ENCODE measurements at regions not wholly inside any gene's neighbourhood (a gene's known extent, or its start where the extent isn't known, plus 50 kb on each side); places are given as distances from the start of the nearest gene placed in this dataset.
"Not testable (repeated sequence)": the region's sequence is repeated elsewhere in the genome, so short reads cannot be mapped to it uniquely, and the experiment has no call there.

DNA sequence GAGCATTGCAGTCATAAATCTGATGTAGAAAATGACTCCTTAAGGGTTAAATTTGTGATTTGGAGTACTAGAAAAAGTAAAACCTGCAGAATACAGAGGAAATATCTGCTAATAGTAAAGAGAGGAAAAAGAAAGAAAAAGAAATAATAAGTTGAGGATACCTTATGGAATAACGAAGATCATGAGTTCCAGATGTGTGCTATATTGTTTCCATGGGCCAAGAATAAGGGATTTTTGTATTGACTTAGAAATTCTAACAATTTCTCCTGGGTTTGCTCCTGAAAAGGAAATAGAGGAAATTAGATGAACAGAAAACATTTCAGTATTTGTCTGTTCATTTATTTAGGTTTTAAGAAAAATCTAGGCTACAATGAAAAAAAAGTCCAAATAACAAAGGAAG lies 115.3 kb downstream of the ALG10B start:
- Histone ChIP-seq H3K9me3 (ENCODE audit: low read length) (no peaks in the 10 kb centered on the region), H3K9me2 (ENCODE audit: insufficient read depth, low read length) (no peaks in the 10 kb centered on the region), H3K79me2 (replicated peaks; ENCODE audit: insufficient read depth, low read length) (no peaks in the 10 kb centered on the region), H2AFZ (ENCODE audit: low read depth, low read length) (no peak overlapping the region), H3F3A (ENCODE audit: insufficient read depth, low read length, poor library complexity, severe bottlenecking) (no peaks in the 10 kb centered on the region), H3K36me3 (ENCODE audit: insufficient read depth, low read length) (no peaks in the 10 kb centered on the region), H3K27ac (ENCODE audit: low read length) (no peak overlapping the region), H3K9ac (ENCODE audit: low read length) (no peak overlapping the region), H3K27me3 (ENCODE audit: insufficient read depth, low read depth, low read length) (no peaks in the 10 kb centered on the region), H3K4me2 (ENCODE audit: low read length) (no peak overlapping the region), H4K20me1 (ENCODE audit: insufficient read depth) (no peaks in the 10 kb centered on the region), H3K4me3 (ENCODE audit: low read length) (no peak overlapping the region)
- TF ChIP-seq TAF1 (IDR thresholded peaks at IDR 0.05; ENCODE audit: low read depth), result no peak
- no peak for TF ChIP-seq REST (IDR thresholded peaks at IDR 0.05; ENCODE audit: borderline replicate concordance)
- no peak for TF ChIP-seq EP300 (conservative IDR thresholded peaks at IDR 0.05; ENCODE audit: poor library complexity, severe bottlenecking)
- TF ChIP-seq RAD21 (conservative IDR thresholded peaks at IDR 0.05), result no peak
- TF ChIP-seq SMC3 (conservative IDR thresholded peaks at IDR 0.05; ENCODE audit: poor library complexity), result no peak
- TF ChIP-seq EZH2 (IDR thresholded peaks at IDR 0.05; ENCODE audit: borderline replicate concordance, insufficient read depth, low read length, poor library complexity, severe bottlenecking), result no peak
- TF ChIP-seq MXI1 (conservative IDR thresholded peaks at IDR 0.05; ENCODE audit: poor library complexity, severe bottlenecking), result no peak
- TF ChIP-seq POLR2AphosphoS5 (IDR thresholded peaks at IDR 0.05), result no peak
- TF ChIP-seq, protein P1, sequence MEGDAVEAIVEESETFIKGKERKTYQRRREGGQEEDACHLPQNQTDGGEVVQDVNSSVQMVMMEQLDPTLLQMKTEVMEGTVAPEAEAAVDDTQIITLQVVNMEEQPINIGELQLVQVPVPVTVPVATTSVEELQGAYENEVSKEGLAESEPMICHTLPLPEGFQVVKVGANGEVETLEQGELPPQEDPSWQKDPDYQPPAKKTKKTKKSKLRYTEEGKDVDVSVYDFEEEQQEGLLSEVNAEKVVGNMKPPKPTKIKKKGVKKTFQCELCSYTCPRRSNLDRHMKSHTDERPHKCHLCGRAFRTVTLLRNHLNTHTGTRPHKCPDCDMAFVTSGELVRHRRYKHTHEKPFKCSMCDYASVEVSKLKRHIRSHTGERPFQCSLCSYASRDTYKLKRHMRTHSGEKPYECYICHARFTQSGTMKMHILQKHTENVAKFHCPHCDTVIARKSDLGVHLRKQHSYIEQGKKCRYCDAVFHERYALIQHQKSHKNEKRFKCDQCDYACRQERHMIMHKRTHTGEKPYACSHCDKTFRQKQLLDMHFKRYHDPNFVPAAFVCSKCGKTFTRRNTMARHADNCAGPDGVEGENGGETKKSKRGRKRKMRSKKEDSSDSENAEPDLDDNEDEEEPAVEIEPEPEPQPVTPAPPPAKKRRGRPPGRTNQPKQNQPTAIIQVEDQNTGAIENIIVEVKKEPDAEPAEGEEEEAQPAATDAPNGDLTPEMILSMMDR (IDR thresholded peaks at IDR 0.05; ENCODE audit: poor library complexity, severe bottlenecking), result no peak

- H2AFZ ChIP-seq (ENCODE audit: low read depth, low read length); H3K9me3 ChIP-seq (ENCODE audit: low read length); H3K36me3 ChIP-seq (ENCODE audit: insufficient read depth, low read length); H3K4me2 ChIP-seq (ENCODE audit: low read length); H3K79me2 ChIP-seq (replicated peaks; ENCODE audit: insufficient read depth, low read length); H3K27ac ChIP-seq (ENCODE audit: low read length); H4K20me1 ChIP-seq (ENCODE audit: insufficient read depth); H3K9ac ChIP-seq (ENCODE audit: low read length); H3K4me3 ChIP-seq (ENCODE audit: low read length); H3F3A ChIP-seq (ENCODE audit: insufficient read depth, low read length, poor library complexity, severe bottlenecking); H3K9me2 ChIP-seq (ENCODE audit: insufficient read depth, low read length); H3K27me3 ChIP-seq (ENCODE audit: insufficient read depth, low read depth, low read length): not testable (repeated sequence)
Measured at GRCh38 chr12:38441871-38442281, 125.3 kb downstream of the ALG10B start.

DNA sequence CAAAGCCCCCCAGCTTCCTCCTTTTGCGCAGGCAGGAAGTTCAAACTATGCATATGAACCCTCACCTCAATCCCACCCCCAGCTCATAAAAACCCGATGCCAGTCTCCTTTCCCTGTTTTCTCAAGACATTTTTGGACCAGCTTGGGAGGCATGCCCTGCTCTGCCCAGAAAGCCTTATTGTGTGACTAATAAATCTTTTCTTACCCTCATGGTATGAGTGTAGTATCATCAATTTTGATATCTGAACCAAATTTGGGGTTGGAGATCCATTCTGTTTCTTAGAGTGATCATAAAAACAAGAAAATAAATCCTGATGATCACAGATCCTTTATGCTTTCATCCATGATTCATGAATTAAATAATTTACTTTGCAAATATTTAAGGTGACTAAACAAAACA lies 128.5 kb downstream of the ALG10B start:
- H3K27me3 ChIP-seq (ENCODE audit: insufficient read depth, low read depth, low read length), result no peaks in the 10 kb centered on the region
- H3K9me3 ChIP-seq (ENCODE audit: low read length), result no peaks in the 10 kb centered on the region
- H3K27ac ChIP-seq (ENCODE audit: low read length), result no peak overlapping the region
- H3K4me2 ChIP-seq (ENCODE audit: low read length), result no peak overlapping the region
- H3K4me3 ChIP-seq (ENCODE audit: low read length), result no peak overlapping the region
- no peaks in the 10 kb centered on the region for H3K36me3 ChIP-seq (ENCODE audit: insufficient read depth, low read length)
- H2AFZ ChIP-seq (ENCODE audit: low read depth, low read length), result no peak overlapping the region
- no peak overlapping the region for H3K9ac ChIP-seq (ENCODE audit: low read length)
- no peaks in the 10 kb centered on the region for H3K79me2 ChIP-seq (replicated peaks; ENCODE audit: insufficient read depth, low read length)
- no peaks in the 10 kb centered on the region for H4K20me1 ChIP-seq (ENCODE audit: insufficient read depth)
- TF ChIP-seq MXI1 (conservative IDR thresholded peaks at IDR 0.05; ENCODE audit: poor library complexity, severe bottlenecking) (no peak), EP300 (conservative IDR thresholded peaks at IDR 0.05; ENCODE audit: poor library complexity, severe bottlenecking) (no peak), TAF1 (IDR thresholded peaks at IDR 0.05; ENCODE audit: low read depth) (no peak), POLR2AphosphoS5 (IDR thresholded peaks at IDR 0.05) (no peak), EZH2 (IDR thresholded peaks at IDR 0.05; ENCODE audit: borderline replicate concordance, insufficient read depth, low read length, poor library complexity, severe bottlenecking) (no peak), RAD21 (conservative IDR thresholded peaks at IDR 0.05) (no peak), SMC3 (conservative IDR thresholded peaks at IDR 0.05; ENCODE audit: poor library complexity) (no peak), REST (IDR thresholded peaks at IDR 0.05; ENCODE audit: borderline replicate concordance) (no peak)
- TF ChIP-seq, protein P1 (IDR thresholded peaks at IDR 0.05; ENCODE audit: poor library complexity, severe bottlenecking), result no peak
- no peaks in the 10 kb centered on the region for H3F3A ChIP-seq (ENCODE audit: insufficient read depth, low read length, poor library complexity, severe bottlenecking)
- H3K9me2 ChIP-seq (ENCODE audit: insufficient read depth, low read length), result no peaks in the 10 kb centered on the region

Data from neural cell (in vitro differentiated cells).